B cell (primary cell): ENCODE measurements at regions not wholly inside any gene's neighbourhood (a gene's known extent, or its start where the extent isn't known, plus 50 kb on each side); places are given as distances from the start of the nearest gene placed in this dataset.

Source experiments
- ATAC-seq: fragments of 200-7000 bp; cut with Tn5 transposase; one replicate; pipeline ENCODE4 v1.10.0; 2021; ENCODE audit warnings: low read depth, mild to moderate bottlenecking, moderate number of reproducible peaks, moderate library complexity
- CTCF ChIA-PET: fragments of 350-600 bp; sonication (Branson Sonifier 250); formaldehyde crosslinking; loops from one replicate; lab custom pipeline; 2021; ENCODE audit warnings: antibody characterized with exemption, inconsistent platforms; lab: Charles Lee
- POLR2A ChIA-PET: fragments of 350-600 bp; sonication (Branson Sonifier 250); formaldehyde crosslinking; loops from one replicate; lab custom pipeline; 2021; ENCODE audit warnings: antibody characterized with exemption; lab: Charles Lee
- DNase-seq: peaks from one replicate; pipeline ENCODE4 v3.0.0; 2013
- H2AFZ ChIP-seq: 2 replicates; pipeline ENCODE4 v1.6.1; 2012; ENCODE audit warnings: mild to moderate bottlenecking, low read depth, low read length; ENCODE audit not compliant: insufficient read depth, poor library complexity, severe bottlenecking
- H3K27ac ChIP-seq, 2 donors: 1 replicate in 1 of 2; 2 replicates in 1 of 2; pipeline ENCODE4 v1.5.1; 2012 to 2013; ENCODE audit warnings: low read length in 2 of 2, mild to moderate bottlenecking in 2 of 2, moderate library complexity in 1 of 2
- H3K27me3 ChIP-seq, 4 experiments: fragments of 200-600 bp in 1 of 4; sonication (generic) in 1 of 4; replicated peaks in 1 of 4; 1 replicate in 2 of 4; 2 replicates in 2 of 4; pipeline versions ENCODE4 v1.6.1 to v1.7.0; 2013 to 2016; ENCODE audit warnings: low read length in 3 of 4, mild to moderate bottlenecking in 2 of 4, mixed read lengths in 1 of 4, moderate library complexity in 1 of 4; ENCODE audit not compliant: insufficient read depth in 4 of 4, control insufficient read depth in 3 of 4; ENCODE audit errors: control extremely low read depth in 1 of 4
- H3K36me3 ChIP-seq, 2 experiments: replicated peaks in 1 of 2; 1 replicate in 1 of 2; 2 replicates in 1 of 2; pipeline versions ENCODE4 v1.6.1 to v1.7.1; 2013; ENCODE audit warnings: low read length in 1 of 2; ENCODE audit not compliant: insufficient read depth in 2 of 2, control insufficient read depth in 1 of 2; ENCODE audit errors: control extremely low read depth in 1 of 2, extremely low read depth in 1 of 2
- H3K4me1 ChIP-seq, 2 donors: fragments of 200-600 bp in 1 of 2; sonication (generic) in 1 of 2; 1 replicate in 1 of 2; 2 replicates in 1 of 2; pipeline versions ENCODE4 v1.5.1 to v1.6.1; 2013 to 2017; ENCODE audit warnings: low read length in 2 of 2; ENCODE audit not compliant: control insufficient read depth in 2 of 2, insufficient read depth in 2 of 2
- H3K4me2 ChIP-seq: replicated peaks from 2 replicates; pipeline ENCODE3; 2012; ENCODE audit warnings: mild to moderate bottlenecking, low read depth, low read length; ENCODE audit not compliant: poor library complexity, severe bottlenecking
- H3K4me3 ChIP-seq, 5 experiments: fragments of 200-600 bp in 1 of 5; sonication (generic) in 1 of 5; 1 replicate in 3 of 5; 2 replicates in 2 of 5; pipeline versions ENCODE4 v1.5.1 to v1.7.0; 2011 to 2016; ENCODE audit warnings: low read length in 4 of 5, mild to moderate bottlenecking in 4 of 5, low read depth in 2 of 5, control low read depth in 1 of 5, moderate library complexity in 1 of 5; ENCODE audit not compliant: insufficient read depth in 1 of 5; ENCODE audit errors: control extremely low read depth in 1 of 5, extremely low read depth in 1 of 5
- H3K79me2 ChIP-seq: fragments of 200-600 bp; sonication (generic); one replicate; pipeline ENCODE4 v1.6.0; 2016; ENCODE audit warnings: low read length; ENCODE audit not compliant: control insufficient read depth, insufficient read depth
- H3K9ac ChIP-seq: fragments of 200-600 bp; sonication (generic); 2 replicates; pipeline ENCODE4 v1.6.1; 2017; ENCODE audit warnings: mild to moderate bottlenecking, low read length, moderate library complexity
- H3K9me3 ChIP-seq, 3 donors: one replicate each; pipeline versions ENCODE4 v1.6.1 to v1.7.1; 2013; ENCODE audit warnings: low read length in 2 of 3; ENCODE audit not compliant: control insufficient read depth in 2 of 3, insufficient read depth in 1 of 3; ENCODE audit errors: control extremely low read depth in 1 of 3
- H4K20me1 ChIP-seq: 2 replicates; pipeline ENCODE4 v1.6.0; 2012; ENCODE audit warnings: mild to moderate bottlenecking, low read length; ENCODE audit not compliant: insufficient read depth, control insufficient read depth, poor library complexity, severe bottlenecking
- H3K27ac Mint-ChIP-seq: one replicate; pipeline ENCODE4 v1.8.0; 2021; ENCODE audit warnings: mixed read lengths
- H3K27me3 Mint-ChIP-seq: one replicate; pipeline ENCODE4 v1.8.0; 2021; ENCODE audit warnings: mixed read lengths
- H3K4me1 Mint-ChIP-seq: one replicate; pipeline ENCODE4 v1.8.0; 2021; ENCODE audit warnings: mixed read lengths
- H3K4me3 Mint-ChIP-seq: one replicate; pipeline ENCODE4 v1.8.0; 2021; ENCODE audit warnings: mixed read lengths
- H3K9me3 Mint-ChIP-seq: one replicate; pipeline ENCODE4 v1.8.0; 2022; ENCODE audit warnings: mixed read lengths; ENCODE audit not compliant: insufficient read depth
- CTCF ChIP-seq: fragments of 200-600 bp; IDR thresholded peaks from one replicate; pipeline ENCODE4 v1.8.0; 2022; ENCODE audit warnings: antibody characterized with exemption, mild to moderate bottlenecking
- EZH2 ChIP-seq: IDR thresholded peaks from 2 replicates; pipeline ENCODE4 v1.6.1; 2012; ENCODE audit warnings: borderline replicate concordance, low read depth, mild to moderate bottlenecking, moderate library complexity, low read length; ENCODE audit not compliant: insufficient read depth, poor library complexity, severe bottlenecking
- WGBS: methylation state at CpG from one replicate; pipeline ENCODE4 v1.1.5; 2013; ENCODE audit warnings: missing lambda C conversion rate; ENCODE audit not compliant: insufficient coverage; 5-methylcytosine and 5-hydroxymethylcytosine counted together
- intact Hi-C: fragments of 100-400 bp; cut with micrococcal nuclease; formaldehyde crosslinking; loops from one replicate; pipeline ENCODE4 v1.10.0; 2022

GRCh38 chr1:29470788-29471119 lies 234.4 kb downstream of the PTPRU start:
- H3K9me3 Mint-ChIP-seq = no peaks in the 10 kb centered on the region
- no peak for ATAC-seq
- WGBS = 82% methylated on average over 10 of the region's 10 CpGs
- H3K36me3 ChIP-seq = no peaks in the 10 kb centered on the region
- H3K4me1 ChIP-seq = no peaks in the 10 kb centered on the region
- H4K20me1 ChIP-seq = no peaks in the 10 kb centered on the region
- no peak overlapping the region for H3K4me3 ChIP-seq
- no peak overlapping the region for H3K9ac ChIP-seq
- intact Hi-C loops = no loop called here
- no peaks in the 10 kb centered on the region for H3K27me3 ChIP-seq
- no peaks in the 10 kb centered on the region for H3K9me3 ChIP-seq
- H3K4me3 Mint-ChIP-seq = no peak overlapping the region
- no peak overlapping the region for H3K4me2 ChIP-seq
- ChIA-PET POLR2A (no interaction called here), CTCF (no interaction called here)
- H3K27ac ChIP-seq = no peak overlapping the region
- peaks cover 41% of the 10 kb centered on the region for H3K27me3 Mint-ChIP-seq
- no peak for DNase-seq
- H3K27ac Mint-ChIP-seq = no peak overlapping the region
- no peak for TF ChIP-seq EZH2
- TF ChIP-seq CTCF = no peak
- H3K79me2 ChIP-seq = no peaks in the 10 kb centered on the region
- no peaks in the 10 kb centered on the region for H3K4me1 Mint-ChIP-seq
- no peak overlapping the region for H2AFZ ChIP-seq

- no peaks in the 10 kb centered on the region for H4K20me1 ChIP-seq
- TF ChIP-seq CTCF = no peak
- TF ChIP-seq EZH2 = no peak
- peaks cover under 1% of the 10 kb centered on the region for H3K9me3 Mint-ChIP-seq
- no peaks in the 10 kb centered on the region for H3K27me3 ChIP-seq
- no peaks in the 10 kb centered on the region for H3K36me3 ChIP-seq
- H3K27me3 Mint-ChIP-seq = peaks cover 35% of the 10 kb centered on the region
- H3K27ac ChIP-seq = no peak overlapping the region
- H2AFZ ChIP-seq = no peak overlapping the region
- DNase-seq = no peak
- no peak overlapping the region for H3K4me3 ChIP-seq
- ChIA-PET CTCF (no interaction called here), POLR2A (no interaction called here)
- no peak overlapping the region for H3K9ac ChIP-seq
- H3K9me3 ChIP-seq = no peaks in the 10 kb centered on the region
- H3K4me3 Mint-ChIP-seq = no peak overlapping the region
- no peaks in the 10 kb centered on the region for H3K4me1 Mint-ChIP-seq
- no peak for ATAC-seq
- no peaks in the 10 kb centered on the region for H3K4me1 ChIP-seq
- intact Hi-C loops = no loop called here
- H3K4me2 ChIP-seq = no peak overlapping the region
- no peak overlapping the region for H3K27ac Mint-ChIP-seq
- no peaks in the 10 kb centered on the region for H3K79me2 ChIP-seq
- WGBS = 79% methylated on average over 6 of the region's 9 CpGs
These were observed 233.9 kb downstream of the PTPRU start for GRCh38 chr1:29470087-29470787.
